IMR-90 (cell line): ENCODE measurements at regions not wholly inside any gene's neighbourhood (a gene's known extent, or its start where the extent isn't known, plus 50 kb on each side); places are given as distances from the start of the nearest gene placed in this dataset.
A peak's percentile ranks its signal among the peaks of the same experiment; 100 is the strongest.

Experiments used
- ATAC-seq: fragments of 200-7000 bp; cut with Tn5 transposase; 2 replicates; pipeline ENCODE4 v1.9.1; 2020; ENCODE audit warnings: low read depth, mild to moderate bottlenecking, moderate library complexity
- BruUV-seq: library from RNA; stranded (reverse); fragments of 400-500 nt; replicated peaks from 2 replicates; lab custom pipeline; 2021; lab: Mats Ljungman, UMichigan
- CTCF ChIA-PET: fragments of 300-600 bp; formaldehyde crosslinking; extraction: SDS; loops from one replicate; lab custom pipeline; 2021; ENCODE audit warnings: antibody characterized with exemption; lab: Yijun Ruan, JAX
- POLR2A ChIA-PET: fragments of 300-600 bp; sonication (Branson Sonifier 250); formaldehyde crosslinking; loops from one replicate; lab custom pipeline; 2022; ENCODE audit warnings: antibody characterized with exemption; ENCODE audit not compliant: unreplicated experiment; lab: Charles Lee
- DNase-seq: peaks from one replicate; pipeline ENCODE4 v3.0.0; 2013
- H2AFZ ChIP-seq: replicated peaks from 2 replicates; pipeline ENCODE3; 2013; ENCODE audit warnings: low read length, mild to moderate bottlenecking; ENCODE audit not compliant: poor library complexity
- H2AK5ac ChIP-seq: 2 replicates; pipeline ENCODE4 v1.6.1; 2013; ENCODE audit warnings: low read depth, low read length, inconsistent platforms
- H2AK9ac ChIP-seq: replicated peaks from 2 replicates; pipeline ENCODE3; 2013; ENCODE audit warnings: mild to moderate bottlenecking, low read depth, low read length, moderate library complexity; ENCODE audit not compliant: poor library complexity
- H2BK120ac ChIP-seq: 2 replicates; pipeline ENCODE4 v1.6.1; 2013; ENCODE audit warnings: low read depth, low read length, inconsistent platforms
- H2BK15ac ChIP-seq: 3 replicates; pipeline ENCODE4 v1.6.1; 2013; ENCODE audit warnings: low read depth, low read length, inconsistent platforms
- H2BK20ac ChIP-seq: 2 replicates; pipeline ENCODE4 v1.6.1; 2013; ENCODE audit warnings: low read depth, mild to moderate bottlenecking, inconsistent platforms, low read length, moderate library complexity
- H2BK5ac ChIP-seq: 2 replicates; pipeline ENCODE4 v1.6.1; 2013; ENCODE audit warnings: mild to moderate bottlenecking, low read depth, low read length, inconsistent platforms; ENCODE audit not compliant: poor library complexity, severe bottlenecking
- H3K14ac ChIP-seq: replicated peaks from 2 replicates; pipeline ENCODE4 v1.6.1; 2013; ENCODE audit warnings: low read depth, low read length, inconsistent platforms
- H3K18ac ChIP-seq: 2 replicates; pipeline ENCODE4 v1.6.1; 2013; ENCODE audit warnings: low read depth, low read length, control low read depth
- H3K23ac ChIP-seq: 2 replicates; pipeline ENCODE4 v1.6.1; 2013; ENCODE audit warnings: low read depth, low read length, inconsistent platforms
- H3K27ac ChIP-seq: 2 replicates; pipeline ENCODE4 v1.5.1; 2013; ENCODE audit warnings: mild to moderate bottlenecking, control low read depth, low read length; ENCODE audit not compliant: insufficient read depth
- H3K27me3 ChIP-seq: 2 replicates; pipeline ENCODE4 v1.6.1; 2013; ENCODE audit warnings: low read length; ENCODE audit not compliant: control insufficient read depth, insufficient read depth
- H3K36me3 ChIP-seq: 2 replicates; pipeline ENCODE4 v1.6.1; 2013; ENCODE audit warnings: low read length, mixed read lengths; ENCODE audit not compliant: control insufficient read depth, insufficient read depth
- H3K4ac ChIP-seq: 2 replicates; pipeline ENCODE4 v1.6.1; 2013; ENCODE audit warnings: low read depth, low read length, inconsistent platforms
- H3K4me1 ChIP-seq: 2 replicates; pipeline ENCODE4 v1.6.1; 2013; ENCODE audit warnings: low read length, mixed read lengths; ENCODE audit not compliant: control insufficient read depth, insufficient read depth
- H3K4me2 ChIP-seq: 2 replicates; pipeline ENCODE4 v1.6.1; 2013; ENCODE audit warnings: low read depth, mild to moderate bottlenecking, control low read depth, low read length, moderate library complexity
- H3K4me3 ChIP-seq: 2 replicates; pipeline ENCODE4 v1.5.1; 2013; ENCODE audit warnings: low read depth, mild to moderate bottlenecking, control low read depth, low read length, moderate library complexity; ENCODE audit not compliant: insufficient read depth
- H3K56ac ChIP-seq: 2 replicates; pipeline ENCODE4 v1.6.1; 2013; ENCODE audit warnings: low read length, inconsistent platforms; ENCODE audit not compliant: insufficient read depth; ENCODE audit errors: extremely low read depth
- H3K79me1 ChIP-seq, 2 experiments: 2 replicates each; pipeline ENCODE4 v1.6.1; 2013; ENCODE audit warnings: low read length in 2 of 2, inconsistent platforms in 1 of 2, low read depth in 1 of 2
- H3K9ac ChIP-seq: 2 replicates; pipeline ENCODE4 v1.6.1; 2013; ENCODE audit warnings: low read depth, low read length, control low read depth
- H3K9me1 ChIP-seq: 2 replicates; pipeline ENCODE4 v1.6.1; 2013; ENCODE audit warnings: low read length, inconsistent platforms; ENCODE audit not compliant: insufficient read depth
- H3K9me3 ChIP-seq: 2 replicates; pipeline ENCODE4 v1.6.1; 2013; ENCODE audit warnings: low read length; ENCODE audit not compliant: control insufficient read depth, insufficient read depth
- H4K20me1 ChIP-seq: 2 replicates; pipeline ENCODE4 v1.6.1; 2013; ENCODE audit warnings: low read length, inconsistent platforms; ENCODE audit not compliant: insufficient read depth
- H4K5ac ChIP-seq: 2 replicates; pipeline ENCODE4 v1.6.1; 2013; ENCODE audit warnings: mild to moderate bottlenecking, low read depth, low read length, control low read depth
- H4K8ac ChIP-seq, 2 experiments: 2 replicates each; pipeline ENCODE4 v1.6.1; 2013; ENCODE audit warnings: low read depth in 2 of 2, low read length in 2 of 2, control low read depth in 1 of 2, inconsistent platforms in 1 of 2
- H4K91ac ChIP-seq: 2 replicates; pipeline ENCODE4 v1.6.1; 2013; ENCODE audit warnings: low read depth, low read length, inconsistent platforms; ENCODE audit not compliant: insufficient read depth
- CEBPB ChIP-seq: IDR thresholded peaks from 2 replicates; pipeline ENCODE4 v1.6.1; 2012; ENCODE audit warnings: low read depth, low read length, improper control_type of control experiment
- POLR2A ChIP-seq: IDR thresholded peaks from 2 replicates; pipeline ENCODE4 v1.6.1; 2012; ENCODE audit warnings: mild to moderate bottlenecking, low read depth, low read length
- dilution Hi-C: fragments of 300-500 bp; cut with HindIII; formaldehyde crosslinking; loops from one replicate; pipeline ENCODE4 v1.14.3; 2018; ENCODE audit warnings: low sequenced_read_pairs; ENCODE audit not compliant: unreplicated experiment
- in situ Hi-C: fragments of 300-500 bp; cut with MboI; formaldehyde crosslinking; loops from 3 replicates; pipeline ENCODE4 v1.14.3; 2019; ENCODE audit warnings: low sequenced_read_pairs, inconsistent platforms, mixed read lengths
- intact Hi-C: fragments of 100-400 bp; cut with micrococcal nuclease; formaldehyde crosslinking; loops from 2 replicates; pipeline ENCODE4 v1.10.0; 2022

- H4K5ac ChIP-seq = no peak overlapping the region
- H3K14ac ChIP-seq = no peak overlapping the region
- H2AK5ac ChIP-seq = no peak overlapping the region
- H3K56ac ChIP-seq = no peak overlapping the region
- no peaks in the 10 kb centered on the region for H3K27me3 ChIP-seq
- H2BK120ac ChIP-seq = peak overlapping the region; percentile 56; the same call in 1 of the 2 replicates
- CTCF ChIA-PET = no interaction called here
- no peak overlapping the region for H3K23ac ChIP-seq
- H3K18ac ChIP-seq = no peak overlapping the region
- TF ChIP-seq POLR2A (no peak), CEBPB (peak; percentile 72)
- H3K4ac ChIP-seq = no peak overlapping the region
- H3K9me3 ChIP-seq = no peaks in the 10 kb centered on the region
- intact Hi-C loops (no loop called here), in situ Hi-C loops (loop anchor here (25.0 kb wide), 1 partner anchor 1547 kb away; the partner anchor contains the start of gene CITED2), dilution Hi-C loops (no loop called here)
- no peak overlapping the region for H4K91ac ChIP-seq
- no TSS peak for BruUV-seq
- no peak overlapping the region for H2AFZ ChIP-seq
- peak overlapping the region; percentile 60 for H2BK5ac ChIP-seq
- no peaks in the 10 kb centered on the region for H4K20me1 ChIP-seq
- no peak overlapping the region for H2BK15ac ChIP-seq
- POLR2A ChIA-PET = no interaction called here
- peaks cover 3% of the 10 kb centered on the region; the same call in 1 of the 2 replicates for H3K4me1 ChIP-seq
- H3K27ac ChIP-seq = no peak overlapping the region
- no peak overlapping the region for H3K4me3 ChIP-seq
- H4K8ac ChIP-seq = peak overlapping the region in 1 of 2 experiments; percentile 7; a peak in 1 of 4 replicates
- DNase-seq (peak; percentile 77), ATAC-seq (peak; percentile 72)
- no peaks in the 10 kb centered on the region for H3K36me3 ChIP-seq
- no peak overlapping the region for H3K4me2 ChIP-seq
- H2BK20ac ChIP-seq = peak overlapping the region; percentile 8; the same call in 1 of the 2 replicates
- no peaks in the 10 kb centered on the region for H3K79me1 ChIP-seq
- H3K9ac ChIP-seq = no peak overlapping the region
- H3K9me1 ChIP-seq = no peaks in the 10 kb centered on the region
- H2AK9ac ChIP-seq = no peak overlapping the region
Observed at GRCh38 chr6:140909156-140909555, 1223.6 kb upstream of the GJE1 start.
